ENCODE measurements at regions not wholly inside any gene's neighbourhood (a gene's known extent, or its start where the extent isn't known, plus 50 kb on each side); places are given as distances from the start of the nearest gene placed in this dataset.

- no peaks in the 10 kb centered on the region for H3K9me3 ChIP-seq
- TF ChIP-seq EP300 (IDR thresholded peaks at IDR 0.05) (no peak), POLR2A (IDR thresholded peaks at IDR 0.05) (no peak)
- TF ChIP-seq, protein P1, sequence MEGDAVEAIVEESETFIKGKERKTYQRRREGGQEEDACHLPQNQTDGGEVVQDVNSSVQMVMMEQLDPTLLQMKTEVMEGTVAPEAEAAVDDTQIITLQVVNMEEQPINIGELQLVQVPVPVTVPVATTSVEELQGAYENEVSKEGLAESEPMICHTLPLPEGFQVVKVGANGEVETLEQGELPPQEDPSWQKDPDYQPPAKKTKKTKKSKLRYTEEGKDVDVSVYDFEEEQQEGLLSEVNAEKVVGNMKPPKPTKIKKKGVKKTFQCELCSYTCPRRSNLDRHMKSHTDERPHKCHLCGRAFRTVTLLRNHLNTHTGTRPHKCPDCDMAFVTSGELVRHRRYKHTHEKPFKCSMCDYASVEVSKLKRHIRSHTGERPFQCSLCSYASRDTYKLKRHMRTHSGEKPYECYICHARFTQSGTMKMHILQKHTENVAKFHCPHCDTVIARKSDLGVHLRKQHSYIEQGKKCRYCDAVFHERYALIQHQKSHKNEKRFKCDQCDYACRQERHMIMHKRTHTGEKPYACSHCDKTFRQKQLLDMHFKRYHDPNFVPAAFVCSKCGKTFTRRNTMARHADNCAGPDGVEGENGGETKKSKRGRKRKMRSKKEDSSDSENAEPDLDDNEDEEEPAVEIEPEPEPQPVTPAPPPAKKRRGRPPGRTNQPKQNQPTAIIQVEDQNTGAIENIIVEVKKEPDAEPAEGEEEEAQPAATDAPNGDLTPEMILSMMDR (IDR thresholded peaks at IDR 0.05), result no peak
- no peaks in the 10 kb centered on the region for H3K4me1 ChIP-seq
- no peaks in the 10 kb centered on the region for H3K36me3 ChIP-seq
- no peak overlapping the region for H3K4me3 ChIP-seq
- 78 to 84% methylated on average over 3 of the region's 3 CpGs for WGBS, 2 donors
- no peak for DNase-seq (ENCODE audit: low spot score in 2 of 2)
- no peaks in the 10 kb centered on the region for H3K27me3 ChIP-seq
- no peak overlapping the region for H3K27ac ChIP-seq
Measured at GRCh38 chr3:22326305-22326704, 575.3 kb upstream of the ZNF385D start.

- no peak overlapping the region for H3K27ac ChIP-seq
- 67 to 79% methylated on average over 1 of the region's 1 CpG for WGBS, 2 donors
- no peaks in the 10 kb centered on the region for H3K4me1 ChIP-seq
- H3K4me3 ChIP-seq, result no peak overlapping the region
- DNase-seq (ENCODE audit: low spot score in 2 of 2), result no peak
- H3K9me3 ChIP-seq, result no peaks in the 10 kb centered on the region
- no peak for TF ChIP-seq POLR2A (IDR thresholded peaks at IDR 0.05)
- TF ChIP-seq, protein P1 (IDR thresholded peaks at IDR 0.05), result no peak
- TF ChIP-seq EP300 (IDR thresholded peaks at IDR 0.05), result no peak
- H3K36me3 ChIP-seq, result no peaks in the 10 kb centered on the region
- H3K27me3 ChIP-seq, result no peaks in the 10 kb centered on the region
Measured at GRCh38 chr3:22334996-22335395, 584.0 kb upstream of the ZNF385D start.

GRCh38 chr3:22349215-22349851 lies 598.3 kb upstream of the ZNF385D start:
- no peak for DNase-seq (ENCODE audit: low spot score in 2 of 2)
- no peaks in the 10 kb centered on the region for H3K36me3 ChIP-seq
- H3K27ac ChIP-seq, result no peak overlapping the region
- H3K4me1 ChIP-seq, result no peaks in the 10 kb centered on the region
- WGBS, 2 donors, result 76 to 77% methylated on average over 3 of the region's 3 CpGs
- H3K9me3 ChIP-seq, result no peaks in the 10 kb centered on the region
- TF ChIP-seq EP300 (IDR thresholded peaks at IDR 0.05) (no peak), POLR2A (IDR thresholded peaks at IDR 0.05) (no peak)
- TF ChIP-seq, protein P1 (IDR thresholded peaks at IDR 0.05), result no peak
- no peak overlapping the region for H3K4me3 ChIP-seq
- no peaks in the 10 kb centered on the region for H3K27me3 ChIP-seq

DNA sequence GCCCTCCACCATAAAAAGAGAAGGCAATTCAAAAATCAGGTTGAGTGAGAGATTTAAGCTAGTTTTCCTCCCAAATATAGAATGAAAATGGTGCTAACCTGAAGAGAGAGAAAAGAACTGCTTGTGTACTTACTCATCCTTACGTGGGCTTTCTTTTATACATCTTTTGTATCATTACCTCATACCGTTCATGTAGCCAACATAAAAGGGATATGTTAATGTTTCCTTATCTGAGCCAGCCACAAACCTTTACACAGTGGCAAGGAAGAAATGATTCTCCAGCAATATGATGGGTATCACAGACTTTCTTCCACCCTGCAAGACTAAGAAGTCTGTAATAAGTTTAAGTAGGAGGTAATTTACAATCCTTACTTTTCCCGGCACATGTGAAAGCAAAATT lies 600.8 kb upstream of the ZNF385D start:
- Histone ChIP-seq H3K9me3 (no peaks in the 10 kb centered on the region), H3K36me3 (no peaks in the 10 kb centered on the region), H3K27me3 (no peaks in the 10 kb centered on the region), H3K4me1 (no peaks in the 10 kb centered on the region), H3K4me3 (no peak overlapping the region), H3K27ac (no peak overlapping the region)
- no peak for TF ChIP-seq EP300 (IDR thresholded peaks at IDR 0.05)
- TF ChIP-seq POLR2A (IDR thresholded peaks at IDR 0.05), result no peak
- TF ChIP-seq, protein P1 (IDR thresholded peaks at IDR 0.05), result no peak
- WGBS, 2 donors, result 71 to 89% methylated on average over 3 of the region's 3 CpGs
- no peak for DNase-seq (ENCODE audit: low spot score in 2 of 2)

GRCh38 chr3:22353126-22353525 lies 602.1 kb upstream of the ZNF385D start:
- H3K4me3 ChIP-seq, result no peak overlapping the region
- no peaks in the 10 kb centered on the region for H3K4me1 ChIP-seq
- H3K27me3 ChIP-seq, result no peaks in the 10 kb centered on the region
- DNase-seq (ENCODE audit: low spot score in 2 of 2), result no peak
- TF ChIP-seq EP300 (IDR thresholded peaks at IDR 0.05) (no peak), POLR2A (IDR thresholded peaks at IDR 0.05) (no peak)
- TF ChIP-seq, protein P1 (IDR thresholded peaks at IDR 0.05), result no peak
- 85 to 100% methylated on average over 1 of the region's 1 CpG for WGBS, 2 donors
- no peaks in the 10 kb centered on the region for H3K9me3 ChIP-seq
- no peak overlapping the region for H3K27ac ChIP-seq
- no peaks in the 10 kb centered on the region for H3K36me3 ChIP-seq
